ENCODE measurements at regions not wholly inside any gene's neighbourhood (a gene's known extent, or its start where the extent isn't known, plus 50 kb on each side); places are given as distances from the start of the nearest gene placed in this dataset.
"Not testable (repeated sequence)": the region's sequence is repeated elsewhere in the genome, so short reads cannot be mapped to it uniquely, and the experiment has no call there.

DNA sequence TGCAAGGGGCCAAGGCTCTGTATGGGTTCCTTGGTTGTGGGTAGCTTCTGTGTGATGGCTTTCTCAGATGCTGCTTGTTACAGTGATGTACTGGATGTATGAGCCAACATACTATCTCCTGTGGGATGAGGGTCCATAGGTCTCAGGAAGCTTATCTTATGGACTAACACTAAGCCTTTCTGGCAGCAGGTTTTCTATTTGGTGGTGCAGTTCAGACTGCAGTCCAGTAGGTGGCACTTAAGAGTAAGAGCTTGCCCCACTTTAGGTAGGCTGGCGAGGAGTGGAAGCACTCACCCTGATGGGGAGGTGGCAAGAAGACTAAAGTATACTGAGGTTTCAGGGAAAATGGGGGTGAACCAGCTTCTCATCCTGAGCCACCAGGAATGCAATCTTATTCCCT is 306.7 kb upstream of the MAOA start:
- peak; percentile 7 for DNase-seq (ENCODE audit: extremely low read depth, low read depth, low spot score)

DNA sequence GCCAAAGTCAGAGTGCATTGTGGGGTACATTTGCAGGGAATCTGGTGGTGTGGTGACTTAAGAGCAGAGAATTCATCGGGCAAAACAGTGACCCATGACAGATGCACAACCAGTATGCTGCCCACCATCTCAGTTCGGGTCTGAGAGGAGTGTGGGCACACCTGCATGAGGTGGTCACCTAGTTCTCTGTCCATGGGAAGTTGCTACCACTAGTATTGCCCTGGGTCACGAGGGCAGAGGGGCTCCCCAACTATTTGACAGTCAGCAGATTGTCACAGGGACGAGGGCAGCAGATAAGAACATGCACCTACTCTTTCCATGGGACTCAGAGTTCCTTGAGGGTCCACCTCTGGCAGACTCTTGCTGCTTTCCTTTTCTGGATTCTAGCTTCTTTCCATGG is 305.2 kb upstream of the MAOA start:
- no peak for DNase-seq (ENCODE audit: extremely low read depth, low read depth, low spot score)

DNA sequence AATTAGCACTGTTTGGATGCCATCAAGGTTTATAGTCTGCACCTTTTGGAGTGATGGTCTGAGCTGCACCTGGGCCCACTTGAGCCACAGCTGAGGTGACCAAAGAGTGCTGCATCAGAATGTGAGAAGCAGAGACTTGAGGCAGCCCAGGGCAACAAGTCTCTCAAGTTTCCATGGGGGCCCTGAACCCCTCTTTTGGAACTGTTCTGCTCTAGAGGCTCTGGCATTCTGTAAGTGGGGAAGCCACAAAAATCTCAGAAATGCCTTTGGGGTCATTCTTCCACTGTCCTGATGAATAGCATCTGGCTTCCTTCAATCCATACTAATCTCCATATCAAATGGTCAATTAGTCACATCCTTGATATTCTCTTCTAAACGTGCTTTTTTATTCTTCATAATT is 298.4 kb upstream of the MAOA start:
- no peak for DNase-seq (ENCODE audit: extremely low read depth, low read depth, low spot score)

DNA sequence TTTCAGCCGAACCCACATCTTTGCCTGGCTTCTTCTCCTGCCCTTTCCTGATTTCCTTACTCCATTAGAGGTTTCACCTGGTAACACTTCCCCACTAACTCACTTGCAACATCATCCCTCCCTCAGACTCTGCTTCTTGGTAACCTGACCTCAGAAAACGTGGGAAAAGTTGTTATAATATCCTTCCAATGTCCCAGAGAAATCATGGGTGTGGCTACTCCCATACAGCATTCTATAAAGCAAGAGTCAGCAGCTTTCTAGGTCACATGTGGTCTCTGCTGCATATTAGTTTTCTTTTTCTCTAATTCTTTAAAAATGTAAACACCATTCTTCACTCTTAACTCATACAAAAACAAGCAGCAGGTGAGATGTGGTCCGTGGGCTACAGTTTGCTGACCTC is 283.1 kb upstream of the MAOA start:
- DNase-seq (ENCODE audit: extremely low read depth, low read depth, low spot score), result no peak

DNA sequence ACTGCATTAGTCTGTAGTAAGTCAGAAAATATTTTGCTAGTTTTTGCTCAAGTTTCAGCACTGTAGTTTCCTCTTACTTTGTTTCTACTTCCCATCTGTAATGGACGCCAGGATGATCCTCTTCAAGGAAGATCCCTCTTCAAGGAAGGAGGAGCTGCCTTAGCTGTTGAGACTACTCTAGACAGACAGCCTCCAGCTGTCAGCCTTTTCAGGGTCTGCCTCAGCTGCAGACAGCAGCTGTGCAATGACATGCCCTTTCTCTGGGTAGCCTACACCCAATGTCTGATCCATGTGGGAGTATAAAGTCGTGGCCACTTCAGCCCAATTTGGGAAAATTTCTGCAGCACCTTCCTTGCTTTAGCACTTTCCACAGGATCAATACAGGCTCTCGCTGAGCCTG is 281.0 kb upstream of the MAOA start:
- DNase-seq (ENCODE audit: extremely low read depth, low read depth, low spot score), result no peak

DNA sequence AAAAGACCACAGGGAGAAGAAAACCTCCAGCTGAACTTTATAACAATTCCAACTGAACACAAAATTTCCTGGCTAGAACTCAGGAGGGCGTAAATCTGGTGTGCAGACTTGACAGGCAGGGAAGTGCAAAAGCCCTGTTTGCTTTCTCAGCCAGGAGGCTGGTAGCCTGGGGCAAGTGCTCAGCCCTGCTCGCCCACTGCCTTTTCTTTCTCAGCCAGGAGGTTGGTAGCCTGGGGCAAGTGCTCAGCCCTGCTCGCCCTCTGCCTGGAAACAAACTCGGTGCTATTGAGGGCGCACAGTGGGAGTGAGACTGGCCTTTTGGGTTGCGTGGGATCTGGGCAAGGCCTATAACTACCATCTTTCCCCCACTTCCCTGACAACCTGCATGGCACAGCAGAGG is 275.4 kb upstream of the MAOA start:
- no peak for DNase-seq (ENCODE audit: extremely low read depth, low read depth, low spot score)

DNA sequence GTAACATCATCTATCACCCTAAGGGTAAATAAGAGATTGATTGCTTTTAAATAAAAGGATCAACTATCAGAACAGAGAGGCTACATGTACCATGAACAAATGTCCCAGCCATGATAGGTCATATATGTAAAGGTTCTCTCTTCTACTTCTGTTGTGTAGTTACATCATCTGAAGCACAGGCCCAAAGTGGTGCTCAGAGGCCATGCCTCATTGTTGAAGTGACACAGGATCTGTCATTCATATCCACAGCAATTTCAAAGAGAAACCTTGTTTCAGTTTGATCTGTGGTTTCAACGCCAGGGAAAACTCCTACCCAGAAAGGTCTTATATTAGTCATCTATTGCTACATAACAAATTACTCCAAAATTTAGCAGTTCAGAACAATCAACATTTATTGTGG is 269.2 kb upstream of the MAOA start:
- DNase-seq (ENCODE audit: extremely low read depth, low read depth, low spot score), result no peak

DNA sequence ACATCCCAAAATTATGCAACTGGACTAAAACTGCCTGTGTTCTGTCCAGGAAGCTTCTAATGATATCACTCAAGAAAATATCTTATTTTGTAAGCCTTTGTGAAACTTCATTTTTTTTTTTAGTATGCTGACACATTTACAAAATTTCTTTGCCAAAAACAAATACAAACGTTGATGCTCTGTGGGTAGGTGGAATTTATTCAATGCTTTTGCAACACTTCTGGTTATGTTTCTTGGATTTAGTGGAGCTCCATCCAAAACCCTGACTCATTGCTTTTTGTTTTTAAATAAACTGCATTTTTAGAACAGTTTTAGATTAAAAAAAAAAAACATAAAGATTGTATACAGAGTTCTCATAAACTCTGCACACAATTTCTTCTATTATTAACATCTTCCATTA is 250.9 kb upstream of the MAOA start:
- DNase-seq (ENCODE audit: extremely low read depth, low read depth, low spot score), result no peak

DNA sequence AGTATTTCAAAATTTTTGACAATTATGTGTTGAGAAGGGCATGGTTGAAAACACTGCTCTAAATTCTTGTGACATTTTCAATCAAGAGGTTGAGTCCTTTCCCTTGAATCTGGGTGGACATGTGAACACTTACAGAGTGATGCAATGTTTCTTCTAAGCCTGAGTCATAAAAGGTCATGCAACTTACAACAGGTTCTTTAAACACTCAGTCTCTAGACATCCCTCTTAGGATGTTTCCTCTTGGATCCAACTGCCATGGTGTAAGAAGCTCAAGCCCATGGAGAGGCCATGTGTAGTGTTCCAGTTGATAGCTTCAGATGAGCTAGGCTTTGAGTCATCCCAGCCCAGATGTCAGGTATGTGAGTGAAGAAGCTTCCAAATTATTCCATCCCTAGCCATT is 232.2 kb upstream of the MAOA start:
- no peak for DNase-seq (ENCODE audit: extremely low read depth, low read depth, low spot score)

DNA sequence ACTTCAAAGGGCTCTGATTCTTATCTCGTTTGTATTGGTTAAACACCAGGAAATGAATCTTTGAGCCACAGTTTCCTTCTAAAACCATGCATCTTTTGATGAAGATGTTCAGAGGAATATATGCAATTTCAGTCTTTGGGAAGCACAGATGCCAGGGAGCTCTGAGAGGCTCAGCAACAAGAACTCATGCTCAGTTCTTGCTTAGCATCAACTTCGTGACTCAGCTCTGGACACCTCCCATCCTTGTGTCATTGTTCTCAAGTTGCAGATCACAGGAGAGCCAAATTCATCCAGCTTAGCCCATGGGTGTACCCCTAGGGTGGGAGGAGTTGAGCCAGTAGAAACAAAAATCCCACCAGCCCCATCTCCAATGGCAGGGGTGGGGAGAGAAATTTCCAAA is 219.6 kb upstream of the MAOA start:
- DNase-seq (ENCODE audit: extremely low read depth, low read depth, low spot score), result no peak

DNA sequence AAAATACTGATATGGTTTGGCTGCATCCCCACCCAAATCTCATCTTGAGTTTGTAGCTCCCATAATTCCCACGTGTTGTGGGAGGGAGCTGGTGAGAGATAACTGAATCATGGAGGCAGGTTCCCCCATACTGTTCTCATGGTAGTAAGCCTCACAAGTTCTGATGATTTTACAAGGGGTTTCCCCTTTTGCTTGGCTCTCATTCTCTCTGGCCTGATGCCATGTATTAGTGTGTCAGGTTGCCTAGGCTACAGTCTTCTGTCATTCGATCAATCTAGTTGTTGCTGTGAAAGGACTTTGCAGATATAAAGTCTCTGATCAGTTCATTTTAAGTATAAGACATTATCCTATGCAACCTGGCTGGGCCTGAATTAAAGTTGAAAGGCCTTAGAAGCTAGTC is 209.3 kb upstream of the MAOA start:
- DNase-seq (ENCODE audit: extremely low read depth, low read depth, low spot score), result no peak

DNA sequence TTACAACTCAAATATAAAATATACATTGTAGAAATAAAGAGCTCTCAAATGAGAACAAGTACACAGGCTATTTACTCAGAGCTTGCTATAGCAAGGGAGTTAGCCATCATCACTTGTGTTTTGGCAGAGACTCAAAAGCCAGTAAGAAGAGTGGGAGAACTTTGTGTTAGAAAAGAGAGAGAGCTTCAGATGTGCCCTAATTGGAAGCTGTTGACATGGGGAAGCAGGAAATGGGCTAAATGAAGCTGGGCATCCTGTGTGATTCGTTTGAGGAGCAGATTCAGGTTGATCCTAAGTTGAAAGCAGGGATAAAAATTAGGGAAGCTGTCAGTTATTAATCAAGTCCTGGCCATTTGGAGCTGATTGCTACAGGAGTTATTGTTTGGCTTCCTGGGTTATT is 207.4 kb upstream of the MAOA start:
- DNase-seq (ENCODE audit: extremely low read depth, low read depth, low spot score), result no peak

DNA sequence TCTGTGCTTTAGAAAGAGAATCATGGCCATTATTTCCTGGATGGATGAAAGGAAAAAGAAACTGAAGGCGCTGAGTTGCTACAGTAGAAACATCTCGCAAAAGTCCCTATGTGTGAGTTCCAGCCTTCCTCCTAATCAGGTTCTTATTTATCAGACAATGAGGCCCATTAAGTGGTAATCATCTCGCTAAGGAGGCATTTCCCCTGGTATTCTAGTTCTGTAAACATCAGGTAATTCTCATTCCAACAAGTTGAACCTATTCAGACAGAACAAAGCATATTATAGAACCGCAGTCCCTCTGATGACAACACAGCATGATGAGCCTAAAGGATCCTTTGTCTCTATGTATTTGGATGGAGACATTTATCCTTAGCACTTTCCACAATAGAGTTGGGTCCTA is 205.7 kb upstream of the MAOA start:
- no peak for DNase-seq (ENCODE audit: extremely low read depth, low read depth, low spot score)

DNA sequence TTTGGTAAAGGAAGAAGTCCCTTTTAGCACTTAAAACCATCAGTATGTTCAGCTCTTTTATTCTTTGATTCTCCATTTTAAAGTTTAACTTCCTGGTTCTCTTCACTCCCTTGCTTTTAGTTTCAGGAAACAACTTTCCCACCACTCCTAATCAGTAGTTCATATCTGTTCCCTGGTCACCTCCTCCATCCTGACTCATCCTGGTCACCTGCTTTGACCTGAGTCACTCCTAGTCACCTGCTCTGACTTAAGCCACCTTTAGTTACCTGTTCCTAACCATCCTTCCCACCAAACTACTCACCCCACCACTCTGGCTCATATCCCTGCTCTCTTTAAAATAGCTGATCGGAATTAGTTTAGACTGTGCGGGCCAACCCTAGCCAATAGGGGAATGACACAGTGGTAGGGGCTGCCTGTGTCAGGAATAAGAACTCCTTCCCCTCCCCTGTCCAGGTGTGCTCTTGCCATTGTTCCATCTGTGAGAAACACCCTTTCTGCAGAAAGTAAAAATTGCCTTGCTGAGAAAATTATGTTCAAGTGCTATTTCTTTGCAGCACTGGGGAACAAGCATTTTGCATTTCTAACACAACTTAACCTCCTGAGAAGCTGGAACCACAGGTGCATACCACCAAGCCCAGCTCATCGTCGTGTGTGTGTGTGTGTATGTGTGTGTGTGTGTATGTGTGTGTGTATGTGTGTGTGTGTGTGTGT is 204.0 kb upstream of the MAOA start:
- DNase-seq (ENCODE audit: extremely low read depth, low read depth, low spot score), result not testable (repeated sequence)

DNA sequence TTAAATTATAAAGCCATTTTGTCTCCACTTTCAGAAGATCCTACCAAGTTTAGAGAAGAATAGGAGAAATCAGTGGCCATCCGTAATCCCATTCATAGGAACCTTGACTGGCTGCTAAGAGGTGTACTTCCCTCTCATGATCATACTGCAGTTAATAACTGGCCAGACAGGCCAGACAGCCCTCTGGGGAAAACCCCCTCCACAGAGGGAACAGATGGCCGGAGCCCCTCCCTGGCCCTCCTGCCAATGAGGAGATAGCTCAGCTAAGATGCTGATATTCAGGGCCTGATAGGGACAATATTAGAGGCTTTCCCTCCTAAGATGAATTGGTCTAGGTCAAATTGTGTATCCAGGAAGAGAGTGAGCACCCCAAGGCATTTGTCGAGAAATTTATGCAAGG is 200.0 kb upstream of the MAOA start:
- DNase-seq (ENCODE audit: extremely low read depth, low read depth, low spot score), result no peak

DNA sequence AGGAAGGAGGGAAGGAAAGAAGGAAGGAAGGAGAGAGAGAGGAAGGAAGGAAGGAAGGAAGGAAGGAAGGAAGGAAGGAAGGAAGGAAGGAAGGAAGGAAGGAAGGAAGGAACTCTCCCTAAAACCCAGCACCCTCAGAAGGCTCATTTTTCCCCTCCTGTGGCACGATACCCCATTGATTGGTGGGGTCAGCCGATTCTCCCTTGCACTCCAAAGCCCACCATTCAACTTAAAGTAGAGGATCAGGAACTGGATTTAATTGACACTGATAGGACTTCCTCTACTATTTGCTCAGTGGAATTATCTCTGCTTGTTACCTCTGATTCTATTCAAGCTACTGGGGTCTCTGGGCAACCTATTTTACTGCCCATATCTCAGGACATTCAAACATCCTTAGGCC is 199.2 kb upstream of the MAOA start:
- DNase-seq (ENCODE audit: extremely low read depth, low read depth, low spot score), result no peak

DNA sequence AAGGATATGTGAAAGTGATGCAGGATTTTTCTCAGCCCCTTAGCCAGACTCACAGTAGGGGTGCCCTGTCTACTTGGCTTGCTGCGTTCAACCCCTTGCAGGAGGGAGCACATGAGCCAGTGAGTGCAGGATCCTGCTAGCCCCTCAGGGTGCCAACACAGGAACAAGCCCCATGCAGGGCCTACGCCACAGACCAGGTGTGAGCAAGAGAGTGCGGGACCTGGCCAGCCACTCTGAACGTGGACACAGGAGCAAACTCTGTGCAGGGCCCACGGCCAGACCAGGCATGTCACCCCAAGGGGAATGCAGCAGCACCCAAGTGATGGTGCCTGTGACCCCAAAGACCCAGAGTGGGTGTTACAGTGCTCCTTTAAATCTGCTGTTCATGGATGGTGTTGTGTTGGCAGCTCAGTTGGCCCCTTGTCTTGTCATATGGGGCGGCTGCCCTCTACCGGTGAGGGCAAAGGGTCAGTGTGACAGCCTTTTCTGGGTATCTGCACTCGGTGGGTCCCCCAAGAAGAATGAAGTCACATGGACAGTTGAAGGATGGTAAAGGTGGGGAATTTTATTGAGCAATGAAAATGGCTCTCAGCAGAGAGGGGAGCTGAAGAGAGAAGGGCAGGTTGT is 188.4 kb upstream of the MAOA start:
- no peak for DNase-seq (ENCODE audit: extremely low read depth, low read depth, low spot score)

DNA sequence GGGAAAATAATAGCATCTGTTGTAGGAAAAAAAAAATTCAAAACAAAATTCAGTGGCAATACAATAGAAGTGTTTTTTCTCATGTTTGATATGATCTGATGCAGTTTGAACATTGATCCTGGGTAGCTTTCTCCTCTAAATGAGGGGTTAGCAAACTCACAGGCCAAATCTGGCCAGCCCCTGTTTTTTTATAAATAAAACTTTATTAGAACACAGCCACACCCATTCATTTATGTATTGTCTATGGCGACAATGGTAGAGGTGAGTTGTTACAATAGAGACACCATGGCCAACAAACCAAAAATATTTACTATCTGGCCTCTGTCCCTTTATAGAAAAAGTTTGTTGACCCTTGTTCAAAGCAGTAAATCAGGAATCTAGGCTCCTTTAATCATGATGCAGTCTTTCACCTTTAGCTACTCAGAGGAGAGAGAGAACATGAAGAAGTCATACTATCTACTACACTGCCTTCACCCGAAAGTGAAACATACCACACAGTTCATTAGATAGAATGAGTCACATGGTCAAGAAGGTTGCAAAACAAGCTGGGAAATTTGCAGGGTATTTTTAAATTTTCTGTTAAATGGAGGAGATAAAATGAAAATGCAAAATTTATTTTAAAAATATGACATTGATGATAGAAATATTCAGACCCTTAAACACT is 186.6 kb upstream of the MAOA start:
- DNase-seq (ENCODE audit: extremely low read depth, low read depth, low spot score), result no peak

DNA sequence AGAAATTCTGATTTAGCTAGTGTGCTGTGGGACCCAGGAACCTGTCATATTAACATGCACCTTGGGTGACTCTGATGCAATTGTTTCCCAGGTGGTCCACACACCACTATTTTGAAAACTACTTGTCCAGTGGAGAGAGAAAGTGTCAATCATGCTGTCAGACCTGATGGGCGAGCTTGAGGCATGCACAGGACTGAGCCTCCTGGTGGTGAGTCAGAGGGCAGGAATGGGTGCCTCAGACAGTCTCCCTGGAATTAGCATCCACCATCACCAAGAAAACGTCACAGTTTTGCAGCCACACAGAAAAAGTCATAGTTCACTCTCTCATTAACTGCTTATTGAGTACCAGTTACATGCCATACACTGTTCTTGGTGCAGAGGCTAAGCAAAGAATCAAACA is 181.8 kb upstream of the MAOA start:
- no peak for DNase-seq (ENCODE audit: extremely low read depth, low read depth, low spot score)

DNA sequence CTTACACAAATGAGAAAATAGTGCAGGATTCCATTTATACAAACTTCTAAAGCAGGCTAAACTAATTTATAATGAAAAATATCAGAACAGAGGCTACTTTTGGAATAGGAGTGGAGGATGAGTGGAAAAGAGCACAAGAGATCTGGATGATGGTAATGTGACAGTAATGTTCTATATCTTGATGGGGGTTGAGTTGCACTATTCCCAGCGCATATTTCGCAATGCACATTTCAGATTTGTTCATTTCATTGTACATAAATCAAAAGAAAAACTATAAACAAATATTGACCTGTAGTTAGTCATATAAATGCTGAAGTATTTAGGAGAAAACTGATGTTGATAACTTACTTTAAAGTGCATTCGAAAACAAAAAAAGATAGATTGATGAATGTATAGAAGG is 177.0 kb upstream of the MAOA start:
- no peak for DNase-seq (ENCODE audit: extremely low read depth, low read depth, low spot score)

DNA sequence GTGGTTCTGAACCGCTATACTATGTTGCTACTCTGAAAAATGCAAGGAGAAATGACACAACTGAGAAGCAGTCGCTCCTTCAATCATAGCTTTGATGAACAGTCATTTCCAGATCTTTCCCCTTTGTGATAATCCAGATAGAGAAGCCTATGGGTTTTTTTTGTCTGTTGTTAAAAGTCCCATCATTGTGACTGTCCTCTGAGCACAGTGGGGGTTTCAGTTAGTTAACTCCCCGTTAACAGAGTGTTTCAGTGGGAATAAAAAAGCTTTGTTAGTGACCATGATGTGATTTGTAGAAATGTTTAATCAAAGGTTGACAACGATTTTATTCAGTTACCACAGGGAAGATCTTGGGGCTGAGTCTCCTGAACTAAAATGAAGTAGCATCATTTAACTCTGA is 176.2 kb upstream of the MAOA start:
- DNase-seq (ENCODE audit: extremely low read depth, low read depth, low spot score), result no peak

DNA sequence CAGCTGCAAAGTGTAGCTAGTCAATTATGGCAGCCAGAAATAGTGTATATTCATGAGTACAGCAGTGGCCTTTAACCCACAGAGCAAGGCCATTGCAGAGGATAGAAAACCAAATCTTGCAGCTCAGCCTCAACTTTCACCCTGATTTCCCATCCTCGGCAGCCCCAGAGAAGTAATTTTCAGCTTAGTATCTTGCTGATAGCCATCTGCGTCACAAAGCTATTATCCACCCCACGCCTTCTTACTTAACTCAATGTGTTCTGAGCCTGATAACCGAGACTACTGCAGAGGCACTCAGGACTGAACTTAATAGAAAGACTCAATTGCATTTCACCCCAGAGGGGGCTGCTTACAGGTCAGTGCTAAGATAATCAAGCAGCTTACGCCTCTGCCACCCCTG is 174.5 kb upstream of the MAOA start:
- no peak for DNase-seq (ENCODE audit: extremely low read depth, low read depth, low spot score)

Measured in glomerular endothelial cell (primary cell).